IMR-90 (cell line): ENCODE measurements at regions not wholly inside any gene's neighbourhood (a gene's known extent, or its start where the extent isn't known, plus 50 kb on each side); places are given as distances from the start of the nearest gene placed in this dataset.

ENCODE experiments used
- ATAC-seq: fragments of 200-7000 bp; cut with Tn5 transposase; 2 replicates; pipeline ENCODE4 v1.9.1; 2020; ENCODE audit warnings: low read depth, mild to moderate bottlenecking, moderate library complexity
- BruUV-seq: library from RNA; stranded (reverse); fragments of 400-500 nt; replicated peaks from 2 replicates; lab custom pipeline; 2021; lab: Mats Ljungman, UMichigan
- CTCF ChIA-PET: fragments of 300-600 bp; formaldehyde crosslinking; extraction: SDS; loops from one replicate; lab custom pipeline; 2021; ENCODE audit warnings: antibody characterized with exemption; lab: Yijun Ruan, JAX
- POLR2A ChIA-PET: fragments of 300-600 bp; sonication (Branson Sonifier 250); formaldehyde crosslinking; loops from one replicate; lab custom pipeline; 2022; ENCODE audit warnings: antibody characterized with exemption; ENCODE audit not compliant: unreplicated experiment; lab: Charles Lee
- DNase-seq: peaks from one replicate; pipeline ENCODE4 v3.0.0; 2013
- H2AFZ ChIP-seq: replicated peaks from 2 replicates; pipeline ENCODE3; 2013; ENCODE audit warnings: low read length, mild to moderate bottlenecking; ENCODE audit not compliant: poor library complexity
- H2AK5ac ChIP-seq: 2 replicates; pipeline ENCODE4 v1.6.1; 2013; ENCODE audit warnings: low read depth, low read length, inconsistent platforms
- H2AK9ac ChIP-seq: replicated peaks from 2 replicates; pipeline ENCODE3; 2013; ENCODE audit warnings: mild to moderate bottlenecking, low read depth, low read length, moderate library complexity; ENCODE audit not compliant: poor library complexity
- H2BK120ac ChIP-seq: 2 replicates; pipeline ENCODE4 v1.6.1; 2013; ENCODE audit warnings: low read depth, low read length, inconsistent platforms
- H2BK15ac ChIP-seq: 3 replicates; pipeline ENCODE4 v1.6.1; 2013; ENCODE audit warnings: low read depth, low read length, inconsistent platforms
- H2BK20ac ChIP-seq: 2 replicates; pipeline ENCODE4 v1.6.1; 2013; ENCODE audit warnings: low read depth, mild to moderate bottlenecking, inconsistent platforms, low read length, moderate library complexity
- H2BK5ac ChIP-seq: 2 replicates; pipeline ENCODE4 v1.6.1; 2013; ENCODE audit warnings: mild to moderate bottlenecking, low read depth, low read length, inconsistent platforms; ENCODE audit not compliant: poor library complexity, severe bottlenecking
- H3K14ac ChIP-seq: replicated peaks from 2 replicates; pipeline ENCODE4 v1.6.1; 2013; ENCODE audit warnings: low read depth, low read length, inconsistent platforms
- H3K18ac ChIP-seq: 2 replicates; pipeline ENCODE4 v1.6.1; 2013; ENCODE audit warnings: low read depth, low read length, control low read depth
- H3K23ac ChIP-seq: 2 replicates; pipeline ENCODE4 v1.6.1; 2013; ENCODE audit warnings: low read depth, low read length, inconsistent platforms
- H3K27ac ChIP-seq: 2 replicates; pipeline ENCODE4 v1.5.1; 2013; ENCODE audit warnings: mild to moderate bottlenecking, control low read depth, low read length; ENCODE audit not compliant: insufficient read depth
- H3K27me3 ChIP-seq: 2 replicates; pipeline ENCODE4 v1.6.1; 2013; ENCODE audit warnings: low read length; ENCODE audit not compliant: control insufficient read depth, insufficient read depth
- H3K36me3 ChIP-seq: 2 replicates; pipeline ENCODE4 v1.6.1; 2013; ENCODE audit warnings: low read length, mixed read lengths; ENCODE audit not compliant: control insufficient read depth, insufficient read depth
- H3K4ac ChIP-seq: 2 replicates; pipeline ENCODE4 v1.6.1; 2013; ENCODE audit warnings: low read depth, low read length, inconsistent platforms
- H3K4me1 ChIP-seq: 2 replicates; pipeline ENCODE4 v1.6.1; 2013; ENCODE audit warnings: low read length, mixed read lengths; ENCODE audit not compliant: control insufficient read depth, insufficient read depth
- H3K4me2 ChIP-seq: 2 replicates; pipeline ENCODE4 v1.6.1; 2013; ENCODE audit warnings: low read depth, mild to moderate bottlenecking, control low read depth, low read length, moderate library complexity
- H3K4me3 ChIP-seq: 2 replicates; pipeline ENCODE4 v1.5.1; 2013; ENCODE audit warnings: low read depth, mild to moderate bottlenecking, control low read depth, low read length, moderate library complexity; ENCODE audit not compliant: insufficient read depth
- H3K56ac ChIP-seq: 2 replicates; pipeline ENCODE4 v1.6.1; 2013; ENCODE audit warnings: low read length, inconsistent platforms; ENCODE audit not compliant: insufficient read depth; ENCODE audit errors: extremely low read depth
- H3K79me1 ChIP-seq, 2 experiments: 2 replicates each; pipeline ENCODE4 v1.6.1; 2013; ENCODE audit warnings: low read length in 2 of 2, inconsistent platforms in 1 of 2, low read depth in 1 of 2
- H3K9ac ChIP-seq: 2 replicates; pipeline ENCODE4 v1.6.1; 2013; ENCODE audit warnings: low read depth, low read length, control low read depth
- H3K9me1 ChIP-seq: 2 replicates; pipeline ENCODE4 v1.6.1; 2013; ENCODE audit warnings: low read length, inconsistent platforms; ENCODE audit not compliant: insufficient read depth
- H3K9me3 ChIP-seq: 2 replicates; pipeline ENCODE4 v1.6.1; 2013; ENCODE audit warnings: low read length; ENCODE audit not compliant: control insufficient read depth, insufficient read depth
- H4K20me1 ChIP-seq: 2 replicates; pipeline ENCODE4 v1.6.1; 2013; ENCODE audit warnings: low read length, inconsistent platforms; ENCODE audit not compliant: insufficient read depth
- H4K5ac ChIP-seq: 2 replicates; pipeline ENCODE4 v1.6.1; 2013; ENCODE audit warnings: mild to moderate bottlenecking, low read depth, low read length, control low read depth
- H4K8ac ChIP-seq, 2 experiments: 2 replicates each; pipeline ENCODE4 v1.6.1; 2013; ENCODE audit warnings: low read depth in 2 of 2, low read length in 2 of 2, control low read depth in 1 of 2, inconsistent platforms in 1 of 2
- H4K91ac ChIP-seq: 2 replicates; pipeline ENCODE4 v1.6.1; 2013; ENCODE audit warnings: low read depth, low read length, inconsistent platforms; ENCODE audit not compliant: insufficient read depth
- CEBPB ChIP-seq: IDR thresholded peaks from 2 replicates; pipeline ENCODE4 v1.6.1; 2012; ENCODE audit warnings: low read depth, low read length, improper control_type of control experiment
- CHD1 ChIP-seq: IDR thresholded peaks from 2 replicates; pipeline ENCODE4 v1.6.1; 2012; ENCODE audit warnings: low read depth, low read length, improper control_type of control experiment
- FOS ChIP-seq: fragments of 150-350 bp; IDR thresholded peaks from 2 replicates; pipeline ENCODE4 v1.6.1; 2016; ENCODE audit warnings: low read depth, low read length
- MAFK ChIP-seq: IDR thresholded peaks from 2 replicates; pipeline ENCODE4 v1.6.1; 2012; ENCODE audit warnings: low read depth, low read length, improper control_type of control experiment
- MAZ ChIP-seq: IDR thresholded peaks from 2 replicates; pipeline ENCODE4 v1.6.1; 2012; ENCODE audit warnings: low read depth, mild to moderate bottlenecking, low read length, improper control_type of control experiment, moderate library complexity, borderline replicate concordance
- MXI1 ChIP-seq: IDR thresholded peaks from 2 replicates; pipeline ENCODE4 v1.6.1; 2012; ENCODE audit warnings: low read depth, mild to moderate bottlenecking, low read length, moderate library complexity, borderline replicate concordance
- POLR2A ChIP-seq: IDR thresholded peaks from 2 replicates; pipeline ENCODE4 v1.6.1; 2012; ENCODE audit warnings: mild to moderate bottlenecking, low read depth, low read length
- RFX5 ChIP-seq: IDR thresholded peaks from 2 replicates; pipeline ENCODE4 v1.8.0; 2012; ENCODE audit warnings: low read depth, mild to moderate bottlenecking, low read length, moderate library complexity
- WGBS, 2 experiments: methylation state at CpG; one replicate each; pipeline versions ENCODE4 v1.1.5 to v1.1.7; 2013; ENCODE audit warnings: missing lambda C conversion rate in 2 of 2; ENCODE audit not compliant: insufficient read length in 1 of 2; ENCODE audit errors: extremely low coverage in 2 of 2; 5-methylcytosine and 5-hydroxymethylcytosine counted together
- dilution Hi-C: fragments of 300-500 bp; cut with HindIII; formaldehyde crosslinking; loops from one replicate; pipeline ENCODE4 v1.14.3; 2018; ENCODE audit warnings: low sequenced_read_pairs; ENCODE audit not compliant: unreplicated experiment
- in situ Hi-C: fragments of 300-500 bp; cut with MboI; formaldehyde crosslinking; loops from 3 replicates; pipeline ENCODE4 v1.14.3; 2019; ENCODE audit warnings: low sequenced_read_pairs, inconsistent platforms, mixed read lengths
- intact Hi-C: fragments of 100-400 bp; cut with micrococcal nuclease; formaldehyde crosslinking; loops from 2 replicates; pipeline ENCODE4 v1.10.0; 2022
- TF ChIP-seq, protein P1 (sequence below): fragments of 150-350 bp; IDR thresholded peaks from 2 replicates; pipeline ENCODE4 v1.6.1; 2017; ENCODE audit warnings: mild to moderate bottlenecking, antibody characterized with exemption, low read length, low read depth
- TF ChIP-seq, protein P2 (sequence below): conservative IDR thresholded peaks from 2 replicates; pipeline ENCODE4 v1.5.1; 2012; ENCODE audit warnings: mild to moderate bottlenecking, low read depth, low read length, improper control_type of control experiment
- TF ChIP-seq, protein P3 (sequence below): fragments of 150-350 bp; IDR thresholded peaks from 2 replicates; pipeline ENCODE4 v1.6.1; 2016; ENCODE audit warnings: low read depth, mild to moderate bottlenecking, low read length, moderate library complexity, borderline replicate concordance

DNA sequence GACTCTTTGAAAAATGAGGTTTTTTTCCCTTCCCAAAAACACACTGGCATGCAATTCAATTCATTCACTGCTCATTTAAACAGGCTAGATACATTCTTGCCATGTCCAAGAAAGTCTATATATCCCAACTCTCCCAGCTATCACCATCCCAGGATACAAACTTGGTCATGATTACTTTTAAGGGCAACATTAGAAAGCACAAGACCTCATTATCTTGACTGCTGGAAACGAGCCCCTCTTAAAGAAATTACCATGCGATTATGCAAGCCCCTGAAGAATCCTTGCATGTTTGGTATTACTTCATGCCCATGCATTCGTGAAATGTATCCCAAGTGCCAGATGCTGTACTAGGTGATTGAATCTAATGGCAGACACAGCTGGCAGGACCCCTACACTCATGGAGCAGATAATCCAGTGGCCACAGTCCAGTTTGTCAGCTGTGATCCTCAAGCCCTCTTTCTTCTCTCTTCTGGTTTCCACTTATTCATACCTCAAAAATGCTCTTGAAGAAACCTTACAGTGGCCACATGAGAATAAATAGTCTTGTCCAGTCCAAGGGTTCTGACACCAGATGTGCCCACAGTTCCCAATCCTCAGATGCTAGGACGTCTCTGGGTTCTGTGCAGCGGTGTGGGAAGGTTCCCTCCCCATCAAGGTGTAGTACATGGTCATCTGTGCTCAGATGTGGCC is 103.7 kb upstream of the HABP2 start:
- no peak overlapping the region for H3K23ac ChIP-seq
- no TSS peak for BruUV-seq
- no peak overlapping the region for H3K4ac ChIP-seq
- no peak overlapping the region for H4K5ac ChIP-seq
- TF ChIP-seq POLR2A, result no peak
- TF ChIP-seq CHD1, result no peak
- TF ChIP-seq RFX5, result no peak
- TF ChIP-seq, protein P1, sequence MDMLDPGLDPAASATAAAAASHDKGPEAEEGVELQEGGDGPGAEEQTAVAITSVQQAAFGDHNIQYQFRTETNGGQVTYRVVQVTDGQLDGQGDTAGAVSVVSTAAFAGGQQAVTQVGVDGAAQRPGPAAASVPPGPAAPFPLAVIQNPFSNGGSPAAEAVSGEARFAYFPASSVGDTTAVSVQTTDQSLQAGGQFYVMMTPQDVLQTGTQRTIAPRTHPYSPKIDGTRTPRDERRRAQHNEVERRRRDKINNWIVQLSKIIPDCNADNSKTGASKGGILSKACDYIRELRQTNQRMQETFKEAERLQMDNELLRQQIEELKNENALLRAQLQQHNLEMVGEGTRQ, result no peak
- TF ChIP-seq, protein P2, sequence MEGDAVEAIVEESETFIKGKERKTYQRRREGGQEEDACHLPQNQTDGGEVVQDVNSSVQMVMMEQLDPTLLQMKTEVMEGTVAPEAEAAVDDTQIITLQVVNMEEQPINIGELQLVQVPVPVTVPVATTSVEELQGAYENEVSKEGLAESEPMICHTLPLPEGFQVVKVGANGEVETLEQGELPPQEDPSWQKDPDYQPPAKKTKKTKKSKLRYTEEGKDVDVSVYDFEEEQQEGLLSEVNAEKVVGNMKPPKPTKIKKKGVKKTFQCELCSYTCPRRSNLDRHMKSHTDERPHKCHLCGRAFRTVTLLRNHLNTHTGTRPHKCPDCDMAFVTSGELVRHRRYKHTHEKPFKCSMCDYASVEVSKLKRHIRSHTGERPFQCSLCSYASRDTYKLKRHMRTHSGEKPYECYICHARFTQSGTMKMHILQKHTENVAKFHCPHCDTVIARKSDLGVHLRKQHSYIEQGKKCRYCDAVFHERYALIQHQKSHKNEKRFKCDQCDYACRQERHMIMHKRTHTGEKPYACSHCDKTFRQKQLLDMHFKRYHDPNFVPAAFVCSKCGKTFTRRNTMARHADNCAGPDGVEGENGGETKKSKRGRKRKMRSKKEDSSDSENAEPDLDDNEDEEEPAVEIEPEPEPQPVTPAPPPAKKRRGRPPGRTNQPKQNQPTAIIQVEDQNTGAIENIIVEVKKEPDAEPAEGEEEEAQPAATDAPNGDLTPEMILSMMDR, result no peak
- TF ChIP-seq, protein P3, sequence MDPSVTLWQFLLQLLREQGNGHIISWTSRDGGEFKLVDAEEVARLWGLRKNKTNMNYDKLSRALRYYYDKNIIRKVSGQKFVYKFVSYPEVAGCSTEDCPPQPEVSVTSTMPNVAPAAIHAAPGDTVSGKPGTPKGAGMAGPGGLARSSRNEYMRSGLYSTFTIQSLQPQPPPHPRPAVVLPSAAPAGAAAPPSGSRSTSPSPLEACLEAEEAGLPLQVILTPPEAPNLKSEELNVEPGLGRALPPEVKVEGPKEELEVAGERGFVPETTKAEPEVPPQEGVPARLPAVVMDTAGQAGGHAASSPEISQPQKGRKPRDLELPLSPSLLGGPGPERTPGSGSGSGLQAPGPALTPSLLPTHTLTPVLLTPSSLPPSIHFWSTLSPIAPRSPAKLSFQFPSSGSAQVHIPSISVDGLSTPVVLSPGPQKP, result no peak
- no peak for TF ChIP-seq MAFK
- TF ChIP-seq MAZ, result no peak
- no peak for TF ChIP-seq MXI1
- TF ChIP-seq FOS, result no peak
- no peak for TF ChIP-seq CEBPB
- no peak overlapping the region for H4K8ac ChIP-seq
- 12% methylated on average over 3 of the region's 5 CpGs; no CpG with 5 or more reads in 1 of the 2 experiments for WGBS, 2 experiments
- H2BK120ac ChIP-seq, result no peak overlapping the region
- no peak overlapping the region for H2BK20ac ChIP-seq
- H4K91ac ChIP-seq, result no peak overlapping the region
- H3K9me1 ChIP-seq, result no peaks in the 10 kb centered on the region
- in situ Hi-C loops, result no loop called here
- H3K56ac ChIP-seq, result no peak overlapping the region
- H3K36me3 ChIP-seq, result no peaks in the 10 kb centered on the region
- no peak overlapping the region for H3K4me2 ChIP-seq
- H3K79me1 ChIP-seq, result no peaks in the 10 kb centered on the region
- ATAC-seq (no peak), DNase-seq (no peak)
- peak overlapping the region; percentile 23 for H2AFZ ChIP-seq
- no peak overlapping the region for H2AK9ac ChIP-seq
- no peaks in the 10 kb centered on the region for H4K20me1 ChIP-seq
- H3K27me3 ChIP-seq, result no peaks in the 10 kb centered on the region; the same call in 1 of the 2 replicates
- H3K27ac ChIP-seq, result no peak overlapping the region
- H2AK5ac ChIP-seq, result no peak overlapping the region
- no peak overlapping the region for H3K18ac ChIP-seq
- H3K14ac ChIP-seq, result no peak overlapping the region
- no peaks in the 10 kb centered on the region for H3K9me3 ChIP-seq
- ChIA-PET CTCF (no interaction called here), POLR2A (no interaction called here)
- H3K9ac ChIP-seq, result no peak overlapping the region
- intact Hi-C loops, result no loop called here
- dilution Hi-C loops, result no loop called here
- H3K4me3 ChIP-seq, result no peak overlapping the region
- no peak overlapping the region for H2BK5ac ChIP-seq
- no peaks in the 10 kb centered on the region for H3K4me1 ChIP-seq
- H2BK15ac ChIP-seq, result no peak overlapping the region
